H1 (cell line): ENCODE measurements at regions not wholly inside any gene's neighbourhood (a gene's known extent, or its start where the extent isn't known, plus 50 kb on each side); places are given as distances from the start of the nearest gene placed in this dataset.

Source experiments
- CTCF ChIA-PET: fragments of 300-600 bp; sonication (Branson Sonifier 250); formaldehyde crosslinking; loops from one replicate; lab custom pipeline; 2021; ENCODE audit not compliant: partially characterized antibody; lab: Charles Lee
- POLR2A ChIA-PET: fragments of 300-600 bp; sonication (Branson Sonifier 250); formaldehyde crosslinking; loops from one replicate; lab custom pipeline; 2021; ENCODE audit warnings: inconsistent platforms; ENCODE audit not compliant: partially characterized antibody; lab: Charles Lee
- DNase-seq, 2 experiments: peaks; one replicate each; pipeline versions ENCODE4 v3.0.0 to v3.0.0-alpha.2; 2010 to 2022; ENCODE audit warnings: low spot score in 2 of 2, low read depth in 1 of 2, mixed read lengths in 1 of 2
- FAIRE-seq: peaks from 2 replicates; lab custom pipeline; 2011; peaks lifted over from hg19 to GRCh38; lab: Jason Lieb, UNC
- H2AFZ ChIP-seq: 2 replicates; pipeline ENCODE4 v1.8.1; 2012; ENCODE audit warnings: low read length, inconsistent platforms
- H2AK5ac ChIP-seq: 2 replicates; pipeline ENCODE4 v1.6.1; 2013; ENCODE audit warnings: low read depth, low read length
- H2BK120ac ChIP-seq: replicated peaks from 2 replicates; pipeline ENCODE3; 2013; ENCODE audit warnings: low read depth, low read length, inconsistent platforms
- H2BK12ac ChIP-seq: 2 replicates; pipeline ENCODE4 v1.6.1; 2013; ENCODE audit warnings: low read depth, low read length
- H2BK15ac ChIP-seq: 2 replicates; pipeline ENCODE4 v1.6.1; 2013; ENCODE audit warnings: low read length
- H2BK20ac ChIP-seq: 2 replicates; pipeline ENCODE4 v1.6.1; 2013; ENCODE audit warnings: low read length
- H2BK5ac ChIP-seq: 2 replicates; pipeline ENCODE4 v1.6.1; 2013; ENCODE audit warnings: low read depth, low read length
- H3K14ac ChIP-seq: 2 replicates; pipeline ENCODE4 v1.6.1; 2013; ENCODE audit warnings: inconsistent platforms; ENCODE audit not compliant: insufficient read length
- H3K18ac ChIP-seq: 2 replicates; pipeline ENCODE4 v1.6.1; 2013; ENCODE audit warnings: low read length; ENCODE audit errors: extremely low read depth
- H3K23ac ChIP-seq: 2 replicates; pipeline ENCODE4 v1.6.1; 2013; ENCODE audit warnings: inconsistent platforms; ENCODE audit not compliant: insufficient read length
- H3K23me2 ChIP-seq: 2 replicates; pipeline ENCODE4 v1.6.1; 2013; ENCODE audit warnings: low read depth, low read length
- H3K27ac ChIP-seq: 2 replicates; pipeline ENCODE4 v1.6.1; 2011; ENCODE audit warnings: low read depth, low read length, inconsistent platforms
- H3K27me3 ChIP-seq, 4 experiments: replicated peaks in 1 of 4; 1 replicate in 1 of 4; 2 replicates in 3 of 4; pipeline versions ENCODE4 v1.6.1 to v1.8.1; 2011 to 2013; ENCODE audit warnings: low read length in 3 of 4, mild to moderate bottlenecking in 3 of 4, inconsistent platforms in 2 of 4, mixed read lengths in 2 of 4, moderate library complexity in 1 of 4; ENCODE audit not compliant: control insufficient read depth in 3 of 4, insufficient read depth in 3 of 4; ENCODE audit errors: extremely low read depth in 1 of 4
- H3K36me3 ChIP-seq, 4 experiments: 2 replicates each; pipeline versions ENCODE4 v1.6.1 to v1.8.1; 2011 to 2013; ENCODE audit warnings: mild to moderate bottlenecking in 4 of 4, low read length in 3 of 4, moderate library complexity in 2 of 4, control low read depth in 1 of 4, inconsistent platforms in 1 of 4; ENCODE audit not compliant: insufficient read depth in 4 of 4, control insufficient read depth in 2 of 4
- H3K4ac ChIP-seq: replicated peaks from 2 replicates; pipeline ENCODE3; 2013; ENCODE audit warnings: low read length, low read depth, mixed read lengths, inconsistent platforms; ENCODE audit not compliant: insufficient read length
- H3K4me1 ChIP-seq, 4 experiments: replicated peaks in 1 of 4; 1 replicate in 1 of 4; 2 replicates in 3 of 4; pipeline versions ENCODE4 v1.6.1 to v1.8.1; 2011 to 2013; ENCODE audit warnings: low read length in 3 of 4, inconsistent platforms in 2 of 4, mixed read lengths in 1 of 4; ENCODE audit not compliant: insufficient read depth in 4 of 4, control insufficient read depth in 3 of 4
- H3K4me2 ChIP-seq, 2 experiments: 2 replicates each; pipeline versions ENCODE4 v1.6.1 to v1.8.1; 2011 to 2013; ENCODE audit warnings: low read depth in 2 of 2, low read length in 2 of 2, control low read depth in 1 of 2, inconsistent platforms in 1 of 2, mild to moderate bottlenecking in 1 of 2; ENCODE audit not compliant: insufficient read depth in 1 of 2
- H3K4me3 ChIP-seq, 4 experiments: fragments of 200-600, 300-600 bp in 1 of 4; sonication (generic), shearing (Covaris generic), sonication (Bioruptor Twin) in 1 of 4; 2 replicates each; pipeline versions ENCODE4 v1.5.1 to v1.8.1; 2011 to 2016; ENCODE audit warnings: low read length in 4 of 4, low read depth in 3 of 4, control low read depth in 2 of 4, inconsistent platforms in 2 of 4, mild to moderate bottlenecking in 2 of 4, mixed read lengths in 1 of 4, moderate library complexity in 1 of 4; ENCODE audit not compliant: insufficient read depth in 2 of 4; ENCODE audit errors: extremely low read depth in 1 of 4
- H3K56ac ChIP-seq: replicated peaks from 2 replicates; pipeline ENCODE3; 2013; ENCODE audit warnings: low read depth, mild to moderate bottlenecking, mixed read lengths, low read length, inconsistent platforms; ENCODE audit not compliant: insufficient read length
- H3K79me1 ChIP-seq: 2 replicates; pipeline ENCODE4 v1.6.1; 2013; ENCODE audit warnings: low read depth, low read length, control low read depth
- H3K79me2 ChIP-seq, 2 experiments: 2 replicates each; pipeline versions ENCODE4 v1.6.1 to v1.8.1; 2012 to 2013; ENCODE audit warnings: low read length in 2 of 2, mild to moderate bottlenecking in 2 of 2, inconsistent platforms in 1 of 2; ENCODE audit not compliant: insufficient read depth in 2 of 2, control insufficient read depth in 1 of 2
- H3K9ac ChIP-seq, 4 experiments: replicated peaks in 1 of 4; 1 replicate in 1 of 4; 2 replicates in 3 of 4; pipeline versions ENCODE4 v1.6.1 to v1.8.1; 2011 to 2013; ENCODE audit warnings: low read depth in 3 of 4, low read length in 3 of 4, control low read depth in 2 of 4, mild to moderate bottlenecking in 2 of 4, moderate library complexity in 2 of 4, inconsistent platforms in 1 of 4; ENCODE audit errors: extremely low read depth in 1 of 4
- H3K9me3 ChIP-seq, 2 experiments: 2 replicates each; pipeline versions ENCODE4 v1.6.1 to v1.8.1; 2012 to 2013; ENCODE audit warnings: mild to moderate bottlenecking in 2 of 2, moderate library complexity in 2 of 2, control low read depth in 1 of 2, inconsistent platforms in 1 of 2, low read depth in 1 of 2, low read length in 1 of 2, mixed read lengths in 1 of 2; ENCODE audit not compliant: insufficient read depth in 2 of 2
- H4K20me1 ChIP-seq, 2 experiments: replicated peaks in 1 of 2; 2 replicates each; pipeline versions ENCODE3 to v1.8.1; 2011 to 2013; ENCODE audit warnings: inconsistent platforms in 2 of 2, low read length in 2 of 2, mild to moderate bottlenecking in 1 of 2; ENCODE audit not compliant: insufficient read depth in 2 of 2, control insufficient read depth in 1 of 2
- H4K5ac ChIP-seq: 2 replicates; pipeline ENCODE4 v1.6.1; 2013; ENCODE audit warnings: low read length, low read depth, mixed read lengths, inconsistent platforms; ENCODE audit not compliant: insufficient read length
- H4K8ac ChIP-seq: 2 replicates; pipeline ENCODE4 v1.8.0; 2013; ENCODE audit warnings: mild to moderate bottlenecking, moderate library complexity, low read length, inconsistent platforms; ENCODE audit not compliant: insufficient read depth; ENCODE audit errors: extremely low read depth
- H4K91ac ChIP-seq: replicated peaks from 2 replicates; pipeline ENCODE3; 2013; ENCODE audit warnings: low read length, mixed read lengths, inconsistent platforms; ENCODE audit not compliant: insufficient read length
- BACH1 ChIP-seq: IDR thresholded peaks from 2 replicates; pipeline ENCODE4 v1.6.1; 2012; ENCODE audit warnings: low read length, improper control_type of control experiment
- CHD2 ChIP-seq: IDR thresholded peaks from 2 replicates; pipeline ENCODE4 v1.6.1; 2012; ENCODE audit warnings: low read length, improper control_type of control experiment
- CTBP2 ChIP-seq: IDR thresholded peaks from 2 replicates; pipeline ENCODE4 v1.7.0; 2011; ENCODE audit warnings: borderline replicate concordance, mild to moderate bottlenecking, moderate library complexity, mixed read lengths, low read length; ENCODE audit not compliant: insufficient read depth, insufficient read length
- JUN ChIP-seq: IDR thresholded peaks from 2 replicates; pipeline ENCODE4 v1.6.1; 2011; ENCODE audit warnings: low read depth, mild to moderate bottlenecking, improper control_type of control experiment, low read length
- KDM1A ChIP-seq: fragments of 200-600, 300-600 bp; sonication (generic); IDR thresholded peaks from 2 replicates; pipeline ENCODE4 v1.7.1; 2016; ENCODE audit warnings: mild to moderate bottlenecking, low read length, borderline replicate concordance
- KDM4A ChIP-seq: IDR thresholded peaks from one replicate; pipeline ENCODE4 v1.7.1; 2012; ENCODE audit warnings: low read depth, mild to moderate bottlenecking, moderate library complexity, low read length, inconsistent platforms; ENCODE audit not compliant: severe bottlenecking
- POLR2AphosphoS5 ChIP-seq: IDR thresholded peaks from 2 replicates; pipeline ENCODE4 v1.6.1; 2011; ENCODE audit warnings: low read depth, low read length
- POU5F1 ChIP-seq: IDR thresholded peaks from 2 replicates; pipeline ENCODE4 v1.6.1; 2011; ENCODE audit warnings: low read depth, mild to moderate bottlenecking, low read length, moderate library complexity
- RAD21 ChIP-seq, 2 experiments: IDR thresholded peaks in 1 of 2; conservative IDR thresholded peaks in 1 of 2; 2 replicates each; pipeline ENCODE4 v1.6.1; 2011; ENCODE audit warnings: low read depth in 2 of 2, low read length in 2 of 2, improper control_type of control experiment in 1 of 2, inconsistent platforms in 1 of 2, mild to moderate bottlenecking in 1 of 2, moderate library complexity in 1 of 2
- RNF2 ChIP-seq: fragments of 200-900, 300-1000 bp; sonication (generic); IDR thresholded peaks from 2 replicates; pipeline ENCODE4 v1.7.1; 2016; ENCODE audit warnings: borderline replicate concordance, low read depth, mild to moderate bottlenecking, antibody characterized with exemption, low read length; ENCODE audit not compliant: poor library complexity, severe bottlenecking; ENCODE audit errors: missing control alignments
- SIX5 ChIP-seq: IDR thresholded peaks from 2 replicates; pipeline ENCODE4 v1.6.1; 2011; ENCODE audit warnings: mild to moderate bottlenecking, low read depth, low read length
- SRF ChIP-seq: IDR thresholded peaks from 2 replicates; pipeline ENCODE4 v1.6.1; 2011; ENCODE audit warnings: mild to moderate bottlenecking, low read depth, low read length, moderate library complexity
- TCF12 ChIP-seq: IDR thresholded peaks from 2 replicates; pipeline ENCODE4 v1.6.1; 2011; ENCODE audit warnings: low read depth, mild to moderate bottlenecking, low read length
- TEAD4 ChIP-seq: IDR thresholded peaks from 2 replicates; pipeline ENCODE4 v1.6.1; 2012; ENCODE audit warnings: low read depth, low read length, inconsistent platforms, mixed read lengths
- TF ChIP-seq, protein P1 (sequence below): IDR thresholded peaks from 2 replicates; pipeline ENCODE4 v1.6.1; 2012; ENCODE audit warnings: low read length, inconsistent platforms

DNA sequence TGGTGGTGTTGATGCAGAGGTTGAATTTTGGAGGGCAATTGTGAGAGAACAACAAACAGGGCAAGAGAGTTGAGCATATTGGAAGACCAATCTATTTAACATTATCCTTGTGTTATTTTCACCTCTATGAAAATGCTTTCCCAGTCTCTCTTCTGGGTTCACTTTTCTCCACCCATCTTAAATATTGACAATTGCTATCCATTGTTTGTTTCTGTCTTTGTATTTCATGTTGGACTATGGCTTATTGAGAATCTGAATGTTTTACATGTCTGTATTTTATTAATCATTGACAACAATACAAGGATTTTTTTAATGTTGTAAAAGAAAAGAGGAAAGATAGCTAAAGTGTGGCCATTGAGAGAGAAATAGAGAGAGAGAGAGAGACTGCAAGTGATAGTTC is 1121.5 kb downstream of the BRINP3 start:
- Histone ChIP-seq H3K36me3 (no peaks in the 10 kb centered on the region), H3K27me3 (no peaks in the 10 kb centered on the region), H3K9me3 (no peaks in the 10 kb centered on the region), H3K23ac (no peak overlapping the region), H2BK15ac (no peak overlapping the region), H3K79me1 (no peaks in the 10 kb centered on the region), H4K20me1 (no peaks in the 10 kb centered on the region), H3K9ac (no peak overlapping the region), H2BK20ac (no peak overlapping the region), H2BK12ac (no peak overlapping the region), H3K4ac (no peak overlapping the region), H3K79me2 (no peaks in the 10 kb centered on the region), H2BK5ac (no peak overlapping the region), H4K5ac (no peak overlapping the region), H3K14ac (no peak overlapping the region), H3K18ac (no peak overlapping the region), H2BK120ac (no peak overlapping the region), H3K27ac (no peak overlapping the region), H3K4me3 (no peak overlapping the region), H2AK5ac (no peak overlapping the region), H2AFZ (no peak overlapping the region), H4K8ac (no peak overlapping the region), H3K23me2 (no peaks in the 10 kb centered on the region), H3K4me2 (no peak overlapping the region), H4K91ac (no peak overlapping the region), H3K56ac (no peak overlapping the region), H3K4me1 (no peaks in the 10 kb centered on the region)
- ChIA-PET POLR2A (no interaction called here), CTCF (no interaction called here)
- FAIRE-seq, result no peak
- DNase-seq, result no peak
- no peak for TF ChIP-seq TCF12
- no peak for TF ChIP-seq SIX5
- no peak for TF ChIP-seq POLR2AphosphoS5
- no peak for TF ChIP-seq BACH1
- no peak for TF ChIP-seq SRF
- TF ChIP-seq CTBP2, result no peak
- TF ChIP-seq KDM4A, result no peak
- TF ChIP-seq, protein P1, sequence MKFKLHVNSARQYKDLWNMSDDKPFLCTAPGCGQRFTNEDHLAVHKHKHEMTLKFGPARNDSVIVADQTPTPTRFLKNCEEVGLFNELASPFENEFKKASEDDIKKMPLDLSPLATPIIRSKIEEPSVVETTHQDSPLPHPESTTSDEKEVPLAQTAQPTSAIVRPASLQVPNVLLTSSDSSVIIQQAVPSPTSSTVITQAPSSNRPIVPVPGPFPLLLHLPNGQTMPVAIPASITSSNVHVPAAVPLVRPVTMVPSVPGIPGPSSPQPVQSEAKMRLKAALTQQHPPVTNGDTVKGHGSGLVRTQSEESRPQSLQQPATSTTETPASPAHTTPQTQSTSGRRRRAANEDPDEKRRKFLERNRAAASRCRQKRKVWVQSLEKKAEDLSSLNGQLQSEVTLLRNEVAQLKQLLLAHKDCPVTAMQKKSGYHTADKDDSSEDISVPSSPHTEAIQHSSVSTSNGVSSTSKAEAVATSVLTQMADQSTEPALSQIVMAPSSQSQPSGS, result no peak
- TF ChIP-seq CHD2, result no peak
- TF ChIP-seq JUN, result no peak
- no peak for TF ChIP-seq TEAD4
- no peak for TF ChIP-seq RNF2
- TF ChIP-seq POU5F1, result no peak
- TF ChIP-seq KDM1A, result no peak
- no peak for TF ChIP-seq RAD21 (IDR thresholded peaks at IDR 0.05 in 1 of 2, conservative IDR thresholded peaks at IDR 0.05 in 1 of 2; ENCODE audit: low read depth in 2 of 2, low read length in 2 of 2)
